ENCODE measurements at regions not wholly inside any gene's neighbourhood (a gene's known extent, or its start where the extent isn't known, plus 50 kb on each side); places are given as distances from the start of the nearest gene placed in this dataset.
"Not testable (repeated sequence)": the region's sequence is repeated elsewhere in the genome, so short reads cannot be mapped to it uniquely, and the experiment has no call there.

GRCh38 chr12:87047691-87048090 lies 791.5 kb upstream of the MGAT4C start:
- no peak for DNase-seq

DNA sequence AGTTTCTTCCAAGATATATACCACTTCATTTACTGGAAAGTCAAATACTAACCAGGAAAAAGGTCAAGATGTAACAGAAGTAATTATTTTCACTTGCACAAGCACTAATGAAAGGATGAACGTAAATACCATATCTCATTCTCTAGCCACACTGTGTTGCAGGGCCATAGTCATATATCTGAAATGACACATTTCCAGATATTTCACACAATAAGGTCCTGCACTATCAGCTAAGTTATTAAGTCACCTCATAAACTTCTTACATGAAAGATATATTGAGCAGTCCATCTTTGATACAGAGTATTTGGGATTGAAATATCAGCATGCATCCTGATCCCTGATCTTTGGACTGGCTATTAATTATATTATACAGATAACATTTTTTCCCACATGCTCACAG lies 783.3 kb upstream of the MGAT4C start:
- no peak for DNase-seq

- no peak for DNase-seq
These were observed 781.9 kb upstream of the MGAT4C start for GRCh38 chr12:87038098-87038497.

DNA sequence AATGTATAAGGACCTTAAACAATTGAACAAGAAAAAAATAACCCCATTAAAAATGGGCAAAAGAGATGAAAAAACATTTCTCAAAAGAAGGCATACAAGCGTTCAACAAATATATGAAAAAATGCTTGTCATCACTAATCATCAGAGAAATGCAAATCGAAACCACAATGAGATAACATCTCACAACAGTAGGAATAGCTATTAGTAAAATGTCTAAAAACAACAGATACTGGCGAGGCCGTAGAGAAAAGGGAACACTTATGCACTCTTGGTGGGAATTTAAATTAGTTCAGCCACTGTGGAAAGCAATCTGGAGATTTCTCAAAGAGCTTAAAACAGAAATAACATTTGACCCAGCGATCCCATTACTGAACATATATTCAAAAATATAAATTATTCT lies 769.8 kb upstream of the MGAT4C start:
- DNase-seq = no peak

- no peak for DNase-seq
These were observed 765.2 kb upstream of the MGAT4C start for GRCh38 chr12:87021400-87021799.

- DNase-seq = no peak
These were observed 763.9 kb upstream of the MGAT4C start for GRCh38 chr12:87020071-87020470.

DNA sequence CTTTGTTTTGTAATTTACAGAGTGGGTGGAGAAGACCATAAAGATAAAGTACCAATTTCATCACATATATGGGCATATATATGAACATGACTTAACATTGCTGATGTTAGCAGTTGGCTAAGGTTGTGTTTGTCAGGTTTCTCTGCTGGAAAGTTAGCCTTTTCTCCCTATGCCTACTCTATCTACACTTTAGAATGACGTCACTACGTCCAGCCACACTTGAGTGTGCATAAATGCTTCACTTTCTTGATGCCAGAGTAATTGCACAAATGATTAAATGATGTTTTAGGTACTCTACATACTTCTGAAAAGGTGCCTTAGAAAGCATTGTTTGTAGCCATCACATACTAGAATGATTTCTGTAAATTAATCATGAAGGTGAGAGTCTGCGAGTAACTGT lies 759.2 kb upstream of the MGAT4C start:
- DNase-seq = no peak

GRCh38 chr12:87008785-87009384 lies 752.7 kb upstream of the MGAT4C start:
- DNase-seq = no peak

GRCh38 chr12:87001102-87001501 lies 744.9 kb upstream of the MGAT4C start:
- no peak for DNase-seq

- DNase-seq = no peak
These were observed 729.1 kb upstream of the MGAT4C start for GRCh38 chr12:86985298-86985697.

GRCh38 chr12:86970595-86970994 lies 714.4 kb upstream of the MGAT4C start:
- DNase-seq = not testable (repeated sequence)

DNA sequence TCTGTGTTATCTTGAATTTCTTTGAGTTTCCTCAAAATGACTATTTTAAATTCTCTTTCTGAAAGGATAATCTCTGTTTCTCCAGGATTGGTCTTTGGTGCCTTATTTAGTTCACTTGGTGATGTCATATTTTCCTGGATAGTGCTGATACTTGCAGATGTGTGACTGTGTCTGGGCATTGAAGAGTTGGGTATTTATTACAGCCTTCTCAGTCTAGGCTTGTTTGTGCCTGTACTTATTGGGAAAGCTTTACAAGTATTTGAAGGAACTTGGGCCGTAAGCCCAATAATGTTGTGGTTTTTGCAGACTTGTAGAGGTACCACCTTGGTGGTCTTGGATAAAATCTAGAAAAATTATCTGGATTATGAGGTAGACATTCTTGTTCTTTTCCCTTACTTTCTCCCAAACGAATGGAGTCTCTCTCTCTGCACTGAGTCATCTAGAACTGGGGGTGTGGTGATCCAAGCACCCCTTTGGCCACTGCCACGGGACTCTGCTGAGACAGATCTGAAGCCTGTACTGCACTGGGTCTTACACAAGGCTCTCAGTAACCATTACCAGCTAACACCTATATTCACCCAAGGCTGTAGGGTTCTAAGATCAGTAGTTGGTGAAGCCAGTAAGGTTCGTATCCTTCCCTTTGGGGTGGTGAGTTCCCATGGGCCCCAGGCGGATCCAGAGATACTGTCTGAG lies 703.7 kb upstream of the MGAT4C start:
- no peak for DNase-seq

DNA sequence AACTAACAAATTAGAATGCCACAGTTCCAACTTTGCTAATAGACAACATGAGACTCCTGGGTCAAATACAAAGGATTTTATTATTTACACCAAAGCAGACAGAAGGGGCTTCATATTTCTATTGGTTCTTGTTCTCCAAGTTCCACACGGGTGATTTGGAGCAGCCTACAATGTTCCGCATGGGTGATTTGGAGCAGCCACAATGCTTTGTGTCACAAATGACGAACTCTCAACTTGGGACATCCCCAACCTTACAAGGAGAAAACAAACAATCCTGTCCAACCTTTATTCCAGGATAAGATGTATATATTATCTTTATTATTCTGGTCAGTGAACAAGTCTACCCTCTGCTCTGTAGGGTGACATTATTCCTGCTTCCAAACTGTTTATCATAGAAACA lies 694.3 kb upstream of the MGAT4C start:
- DNase-seq = peak in 1 of 2 experiments; percentile 12

DNA sequence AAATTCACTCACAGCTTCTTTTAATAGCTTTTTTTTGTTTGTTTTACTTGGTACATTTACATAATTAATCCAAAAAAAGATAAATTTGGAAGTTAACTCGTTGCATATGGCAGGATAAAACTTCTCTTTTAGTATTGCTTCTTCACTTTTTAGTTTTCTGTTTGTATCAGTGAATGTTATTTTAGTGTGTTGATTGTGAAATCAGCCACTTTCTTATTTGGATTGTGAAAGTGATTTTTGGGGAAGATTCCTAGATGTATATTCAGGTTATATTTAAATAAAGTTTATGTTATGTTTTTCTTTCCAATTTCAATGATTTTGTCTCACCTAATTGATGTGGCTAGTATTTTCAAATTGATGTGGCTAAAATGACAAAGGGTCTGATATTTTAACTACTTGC lies 693.9 kb upstream of the MGAT4C start:
- no peak for DNase-seq

- no peak for DNase-seq
These were observed 692.7 kb upstream of the MGAT4C start for GRCh38 chr12:86948851-86949250.

DNA sequence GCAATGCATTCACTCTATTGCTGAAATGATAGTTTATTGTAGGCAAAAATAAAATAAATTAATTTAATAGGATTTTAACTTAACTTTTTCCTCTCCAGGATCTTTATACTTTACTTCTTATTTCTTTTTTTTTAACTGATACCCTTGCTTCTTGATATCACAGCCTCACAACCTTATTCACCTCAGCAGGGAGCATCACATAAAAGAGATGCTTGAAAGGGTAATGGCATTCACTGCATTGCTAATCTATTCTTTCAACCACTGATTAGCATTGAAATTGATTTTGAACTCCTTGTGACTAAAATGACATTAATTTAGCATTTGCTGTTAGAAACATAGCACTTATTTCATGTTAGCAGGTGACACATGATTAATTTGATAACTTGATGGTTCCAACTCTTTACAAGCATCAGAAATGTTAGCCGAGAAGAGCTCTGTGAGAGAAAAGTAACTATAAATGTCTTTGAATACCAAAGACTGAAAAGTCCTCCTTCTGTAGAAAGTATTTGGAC lies 689.5 kb upstream of the MGAT4C start:
- no peak for DNase-seq

DNA sequence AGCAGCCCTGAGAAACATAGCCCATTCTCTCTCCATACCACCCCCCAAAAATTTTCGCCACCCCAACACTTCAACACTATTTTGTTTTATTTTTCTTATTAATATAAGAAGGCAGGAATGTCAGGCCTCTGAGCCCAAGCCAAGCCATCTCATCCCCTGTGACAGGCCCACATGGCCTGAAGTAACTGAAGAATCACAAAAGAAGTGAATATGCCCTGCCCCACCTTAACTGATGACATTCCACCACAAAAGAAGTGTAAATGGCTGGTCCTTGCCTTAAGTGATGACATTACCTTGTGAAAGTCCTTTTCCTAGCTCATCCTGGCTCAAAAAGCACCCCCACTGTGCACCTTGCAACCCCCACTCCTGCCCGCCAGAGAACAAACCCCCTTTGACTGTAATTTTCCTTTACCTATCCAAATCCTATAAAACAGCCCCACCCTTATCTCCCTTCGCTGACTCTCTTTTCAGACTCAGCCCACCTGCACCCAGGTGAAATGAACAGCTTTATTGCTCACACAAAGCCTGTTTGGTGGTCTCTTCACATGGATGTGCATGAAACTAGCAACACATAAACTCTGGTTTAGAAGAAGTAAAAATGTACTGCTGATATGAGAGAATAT lies 688.1 kb upstream of the MGAT4C start:
- not testable (repeated sequence) for DNase-seq

- no peak for DNase-seq
These were observed 675.5 kb upstream of the MGAT4C start for GRCh38 chr12:86931714-86932113.

DNA sequence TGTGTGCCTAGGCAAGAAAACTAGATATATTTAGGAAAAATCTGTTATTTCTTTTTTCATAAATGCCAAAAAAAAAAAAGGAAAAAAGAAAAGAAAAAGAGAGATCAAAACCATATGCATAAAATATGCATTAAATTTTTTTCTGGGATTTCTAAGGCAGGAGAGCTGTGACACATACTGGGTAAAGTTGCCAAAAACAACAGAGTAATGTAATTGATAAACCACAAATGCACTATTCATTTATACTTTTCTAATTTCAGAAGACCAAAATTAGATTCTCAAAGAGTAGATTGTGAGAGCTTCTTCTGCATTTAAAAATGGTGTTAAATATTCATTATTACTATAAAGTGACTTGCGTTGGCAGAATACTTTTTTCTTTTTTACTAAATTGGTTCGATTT lies 673.8 kb upstream of the MGAT4C start:
- DNase-seq = no peak

GRCh38 chr12:86917121-86917520 lies 660.9 kb upstream of the MGAT4C start:
- no peak for DNase-seq

GRCh38 chr12:86914721-86915120 lies 658.5 kb upstream of the MGAT4C start:
- peak; percentile 7 to 42 for DNase-seq

GRCh38 chr12:86911973-86912372 lies 655.8 kb upstream of the MGAT4C start:
- no peak for DNase-seq

- DNase-seq = no peak
These were observed 647.0 kb upstream of the MGAT4C start for GRCh38 chr12:86903159-86903558.

GRCh38 chr12:86860776-86861175 lies 604.6 kb upstream of the MGAT4C start:
- no peak for DNase-seq
